ENCODE measurements at regions not wholly inside any gene's neighbourhood (a gene's known extent, or its start where the extent isn't known, plus 50 kb on each side); places are given as distances from the start of the nearest gene placed in this dataset.
"Not testable (repeated sequence)": the region's sequence is repeated elsewhere in the genome, so short reads cannot be mapped to it uniquely, and the experiment has no call there.

GRCh38 chr5:93682471-93683404 lies 58.7 kb downstream of the POU5F2 start:
- CTCF ChIA-PET = interaction anchor here (0.6 to 1.5 kb wide), 4 partner anchors 17 to 53 kb away, joined by 3 to 4 read pairs (median 3); no protein-coding TSS in a partner anchor
- H3F3A ChIP-seq (replicated peaks; ENCODE audit: insufficient read depth) = peaks cover 15% of the 10 kb centered on the region
- POLR2A ChIA-PET; H3K9me3 ChIP-seq; H3K9me2 ChIP-seq; H3K4me2 ChIP-seq; H3K27ac ChIP-seq (ENCODE audit: low read depth in 2 of 2, low read length in 1 of 2); H3K4me3 ChIP-seq (ENCODE audit: low read depth in 2 of 2, low read length in 1 of 2); H3K36me3 ChIP-seq (replicated peaks in 1 of 2; ENCODE audit: control insufficient read depth in 1 of 2, insufficient read depth in 2 of 2, low read length in 1 of 2); H3K4me1 ChIP-seq (ENCODE audit: control insufficient read depth in 1 of 2, insufficient read depth in 2 of 2, low read depth in 1 of 2, low read length in 1 of 2); H2AFZ ChIP-seq (ENCODE audit: low read depth); H3K9ac ChIP-seq; DNase-seq; H3K27me3 ChIP-seq (ENCODE audit: insufficient read depth); H4K20me1 ChIP-seq (ENCODE audit: insufficient read depth); H3K79me2 ChIP-seq (ENCODE audit: insufficient read depth): not testable (repeated sequence)
- 81% methylated on average over 8 of the region's 8 CpGs for WGBS (ENCODE audit: low lambda C conversion rate)

GRCh38 chr5:93681432-93681831 lies 60.0 kb downstream of the POU5F2 start:
- Histone ChIP-seq H4K20me1 (ENCODE audit: insufficient read depth) (no peaks in the 10 kb centered on the region), H3K4me1 (ENCODE audit: control insufficient read depth in 1 of 2, insufficient read depth in 2 of 2, low read depth in 1 of 2, low read length in 1 of 2) (peaks cover 4 to 15% of the 10 kb centered on the region in 2 experiments; a peak in 3 of 4 replicates), H3K9ac (no peak overlapping the region), H3K9me3 (no peaks in the 10 kb centered on the region), H3K27ac (ENCODE audit: low read depth in 2 of 2, low read length in 1 of 2) (no peak overlapping the region), H3K9me2 (no peaks in the 10 kb centered on the region), H3K4me2 (no peak overlapping the region), H3K79me2 (ENCODE audit: insufficient read depth) (no peaks in the 10 kb centered on the region), H2AFZ (ENCODE audit: low read depth) (no peak overlapping the region), H3K4me3 (ENCODE audit: low read depth in 2 of 2, low read length in 1 of 2) (no peak overlapping the region), H3K36me3 (replicated peaks in 1 of 2; ENCODE audit: control insufficient read depth in 1 of 2, insufficient read depth in 2 of 2, low read length in 1 of 2) (no peaks in the 10 kb centered on the region), H3K27me3 (ENCODE audit: insufficient read depth) (no peaks in the 10 kb centered on the region), H3F3A (replicated peaks; ENCODE audit: insufficient read depth) (peaks cover 15% of the 10 kb centered on the region)
- POLR2A ChIA-PET = no interaction called here
- CTCF ChIA-PET = interaction anchor here (1.1 to 2.0 kb wide), 5 partner anchors 8 to 74 kb away, joined by 3 to 7 read pairs (median 4); no protein-coding TSS in a partner anchor
- DNase-seq = no peak
- 92% methylated on average over 3 of the region's 3 CpGs for WGBS (ENCODE audit: low lambda C conversion rate)
- no peak for TF ChIP-seq FOSL2 (IDR thresholded peaks at IDR 0.05; ENCODE audit: borderline replicate concordance, low read depth)
- TF ChIP-seq MAX (IDR thresholded peaks at IDR 0.05; ENCODE audit: low read depth) = no peak
- TF ChIP-seq NFIC (IDR thresholded peaks at IDR 0.05; ENCODE audit: borderline replicate concordance) = no peak
- TF ChIP-seq, protein P1, sequence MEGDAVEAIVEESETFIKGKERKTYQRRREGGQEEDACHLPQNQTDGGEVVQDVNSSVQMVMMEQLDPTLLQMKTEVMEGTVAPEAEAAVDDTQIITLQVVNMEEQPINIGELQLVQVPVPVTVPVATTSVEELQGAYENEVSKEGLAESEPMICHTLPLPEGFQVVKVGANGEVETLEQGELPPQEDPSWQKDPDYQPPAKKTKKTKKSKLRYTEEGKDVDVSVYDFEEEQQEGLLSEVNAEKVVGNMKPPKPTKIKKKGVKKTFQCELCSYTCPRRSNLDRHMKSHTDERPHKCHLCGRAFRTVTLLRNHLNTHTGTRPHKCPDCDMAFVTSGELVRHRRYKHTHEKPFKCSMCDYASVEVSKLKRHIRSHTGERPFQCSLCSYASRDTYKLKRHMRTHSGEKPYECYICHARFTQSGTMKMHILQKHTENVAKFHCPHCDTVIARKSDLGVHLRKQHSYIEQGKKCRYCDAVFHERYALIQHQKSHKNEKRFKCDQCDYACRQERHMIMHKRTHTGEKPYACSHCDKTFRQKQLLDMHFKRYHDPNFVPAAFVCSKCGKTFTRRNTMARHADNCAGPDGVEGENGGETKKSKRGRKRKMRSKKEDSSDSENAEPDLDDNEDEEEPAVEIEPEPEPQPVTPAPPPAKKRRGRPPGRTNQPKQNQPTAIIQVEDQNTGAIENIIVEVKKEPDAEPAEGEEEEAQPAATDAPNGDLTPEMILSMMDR (IDR thresholded peaks at IDR 0.05) = peak; percentile 50

DNA sequence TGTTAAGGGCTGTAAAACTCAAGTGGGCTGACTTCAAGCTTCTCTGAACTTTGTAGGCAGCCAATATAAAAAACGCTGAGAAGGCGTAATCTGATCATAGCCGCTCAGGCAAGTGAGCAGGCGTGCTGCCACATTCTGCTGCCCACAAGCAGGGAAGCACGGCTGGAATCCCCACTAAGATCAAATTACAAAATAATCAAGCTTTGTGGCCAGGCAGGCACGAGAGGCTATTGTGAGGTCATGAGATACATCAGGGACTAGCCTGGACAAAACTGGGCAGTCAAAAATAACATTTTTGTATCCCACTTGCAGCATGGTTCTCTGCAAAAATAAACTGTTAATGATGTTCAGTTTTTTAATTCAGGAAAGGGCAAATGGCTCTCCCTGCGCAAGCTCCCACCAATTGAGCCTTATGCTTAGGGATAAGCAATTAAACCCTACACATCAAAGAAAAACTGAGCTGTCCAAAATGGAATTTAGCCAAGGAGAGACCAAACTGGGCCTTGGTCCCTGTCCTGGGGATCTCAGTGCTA lies 64.0 kb downstream of the POU5F2 start:
- H3K79me2 ChIP-seq (ENCODE audit: insufficient read depth) = no peaks in the 10 kb centered on the region
- H2AFZ ChIP-seq (ENCODE audit: low read depth) = no peak overlapping the region
- no peaks in the 10 kb centered on the region for H4K20me1 ChIP-seq (ENCODE audit: insufficient read depth)
- peak overlapping the region in 1 of 2 experiments; percentile 87; a peak in 2 of 4 replicates for H3K27ac ChIP-seq (ENCODE audit: low read depth in 2 of 2, low read length in 1 of 2)
- no peaks in the 10 kb centered on the region for H3K9me3 ChIP-seq
- H3K9ac ChIP-seq = no peak overlapping the region
- H3K27me3 ChIP-seq (ENCODE audit: insufficient read depth) = no peaks in the 10 kb centered on the region
- POLR2A ChIA-PET = interaction anchor here (0.7 kb wide), 1 partner anchor 56 kb away, joined by 3 read pairs; no protein-coding TSS in a partner anchor
- peak overlapping the region in 1 of 2 experiments; percentile 3; a peak in 1 of 4 replicates for H3K4me3 ChIP-seq (ENCODE audit: low read depth in 2 of 2, low read length in 1 of 2)
- 18% methylated on average over 7 of the region's 7 CpGs for WGBS (ENCODE audit: low lambda C conversion rate)
- H3K9me2 ChIP-seq = no peaks in the 10 kb centered on the region
- peaks cover 13% of the 10 kb centered on the region for H3F3A ChIP-seq (replicated peaks; ENCODE audit: insufficient read depth)
- CTCF ChIA-PET = interaction anchor here (1.2 kb wide), 4 partner anchors 11 to 124 kb away, joined by 3 to 5 read pairs (median 4); no protein-coding TSS in a partner anchor
- H3K4me1 ChIP-seq (ENCODE audit: control insufficient read depth in 1 of 2, insufficient read depth in 2 of 2, low read depth in 1 of 2, low read length in 1 of 2) = peaks cover 4 to 46% of the 10 kb centered on the region in 2 experiments; a peak in 3 of 4 replicates
- DNase-seq = peak; percentile 41
- no peak overlapping the region for H3K4me2 ChIP-seq
- no peaks in the 10 kb centered on the region for H3K36me3 ChIP-seq (replicated peaks in 1 of 2; ENCODE audit: control insufficient read depth in 1 of 2, insufficient read depth in 2 of 2, low read length in 1 of 2)
- TF ChIP-seq, protein P2, sequence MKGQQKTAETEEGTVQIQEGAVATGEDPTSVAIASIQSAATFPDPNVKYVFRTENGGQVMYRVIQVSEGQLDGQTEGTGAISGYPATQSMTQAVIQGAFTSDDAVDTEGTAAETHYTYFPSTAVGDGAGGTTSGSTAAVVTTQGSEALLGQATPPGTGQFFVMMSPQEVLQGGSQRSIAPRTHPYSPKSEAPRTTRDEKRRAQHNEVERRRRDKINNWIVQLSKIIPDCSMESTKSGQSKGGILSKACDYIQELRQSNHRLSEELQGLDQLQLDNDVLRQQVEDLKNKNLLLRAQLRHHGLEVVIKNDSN (IDR thresholded peaks at IDR 0.05; ENCODE audit: borderline replicate concordance, low read depth) = no peak
- TF ChIP-seq SMC3 (IDR thresholded peaks at IDR 0.05; ENCODE audit: low read depth, low read length) (no peak), RFX5 (IDR thresholded peaks at IDR 0.05; ENCODE audit: low read length) (peak; percentile 59), FOSL2 (IDR thresholded peaks at IDR 0.05; ENCODE audit: borderline replicate concordance, low read depth) (no peak; the same call in 1 of the 2 replicates), RCOR1 (IDR thresholded peaks at IDR 0.05; ENCODE audit: low read length) (peak; percentile 88), GATA2 (CRISPR knock-in tag; IDR thresholded peaks at IDR 0.05) (peak; percentile 82), EZH2phosphoT487 (IDR thresholded peaks at IDR 0.05; ENCODE audit: borderline replicate concordance, low read depth) (no peak), MXI1 (IDR thresholded peaks at IDR 0.05; ENCODE audit: low read depth, low read length) (peak; percentile 84), FOXJ3 (CRISPR knock-in tag; IDR thresholded peaks at IDR 0.05) (no peak), TCF12 (IDR thresholded peaks at IDR 0.05) (peak; percentile 81), SIN3A (IDR thresholded peaks at IDR 0.05; ENCODE audit: borderline replicate concordance, low read depth, low read length) (peak; percentile 70; the same call in 1 of the 2 replicates)
